GM23338 (cell line): ENCODE measurements at regions not wholly inside any gene's neighbourhood (a gene's known extent, or its start where the extent isn't known, plus 50 kb on each side); places are given as distances from the start of the nearest gene placed in this dataset.

Source experiments
- CREB1 ChIP-seq: fragments of 250-450 bp; sonication (Bioruptor Pico); IDR thresholded peaks from 2 replicates; pipeline ENCODE4 v1.5.0; 2020; ENCODE audit warnings: low read depth, mild to moderate bottlenecking, moderate library complexity
- CTCF ChIP-seq, 2 experiments: fragments of 200-600 bp in 1 of 2; sonication (generic) in 1 of 2; conservative IDR thresholded peaks; 2 replicates each; pipeline versions ENCODE4 v1.5.1 to v1.6.1; 2016 to 2017; ENCODE audit warnings: antibody characterized with exemption in 2 of 2, low read depth in 2 of 2, mild to moderate bottlenecking in 2 of 2, moderate library complexity in 1 of 2

GRCh38 chr11:90867416-90867815, 644.6 kb upstream of the CHORDC1 start:
- TF ChIP-seq CREB1 (CRISPR knock-in tag): no peak
- TF ChIP-seq CTCF (conservative IDR thresholded peaks at IDR 0.05; ENCODE audit: low read depth in 2 of 2): no peak
